BE2C (cell line): ENCODE measurements at regions not wholly inside any gene's neighbourhood (a gene's known extent, or its start where the extent isn't known, plus 50 kb on each side); places are given as distances from the start of the nearest gene placed in this dataset.
"Not testable (repeated sequence)": the region's sequence is repeated elsewhere in the genome, so short reads cannot be mapped to it uniquely, and the experiment has no call there.

ENCODE experiments used
- DNase-seq: peaks from one replicate; pipeline ENCODE4 v3.0.0-alpha.2; 2020
- H3K27me3 ChIP-seq: fragments of 250-450 bp; sonication (Bioruptor Pico); 2 replicates; pipeline ENCODE4 v1.5.1; 2020; ENCODE audit warnings: mild to moderate bottlenecking
- H3K36me3 ChIP-seq: fragments of 250-450 bp; sonication (Bioruptor Pico); 2 replicates; pipeline ENCODE4 v1.5.1; 2020; ENCODE audit warnings: mild to moderate bottlenecking
- H3K4me1 ChIP-seq: fragments of 250-450 bp; sonication (Bioruptor Pico); 2 replicates; pipeline ENCODE4 v1.5.1; 2020
- H3K4me3 ChIP-seq: 2 replicates; pipeline ENCODE4 v1.5.1; 2011; ENCODE audit warnings: low read depth, low read length
- H3K9me3 ChIP-seq: fragments of 250-450 bp; sonication (Bioruptor Pico); 2 replicates; pipeline ENCODE4 v1.5.1; 2020
- TF ChIP-seq, protein P1 (sequence below): IDR thresholded peaks from 2 replicates; pipeline ENCODE4 v1.5.1; 2012; ENCODE audit warnings: mild to moderate bottlenecking, low read depth, low read length

- Histone ChIP-seq H3K27me3 (no peaks in the 10 kb centered on the region), H3K4me1 (no peaks in the 10 kb centered on the region; the same call in 1 of the 2 replicates), H3K4me3 (no peak overlapping the region), H3K36me3 (no peaks in the 10 kb centered on the region), H3K9me3 (no peaks in the 10 kb centered on the region)
- TF ChIP-seq, protein P1, sequence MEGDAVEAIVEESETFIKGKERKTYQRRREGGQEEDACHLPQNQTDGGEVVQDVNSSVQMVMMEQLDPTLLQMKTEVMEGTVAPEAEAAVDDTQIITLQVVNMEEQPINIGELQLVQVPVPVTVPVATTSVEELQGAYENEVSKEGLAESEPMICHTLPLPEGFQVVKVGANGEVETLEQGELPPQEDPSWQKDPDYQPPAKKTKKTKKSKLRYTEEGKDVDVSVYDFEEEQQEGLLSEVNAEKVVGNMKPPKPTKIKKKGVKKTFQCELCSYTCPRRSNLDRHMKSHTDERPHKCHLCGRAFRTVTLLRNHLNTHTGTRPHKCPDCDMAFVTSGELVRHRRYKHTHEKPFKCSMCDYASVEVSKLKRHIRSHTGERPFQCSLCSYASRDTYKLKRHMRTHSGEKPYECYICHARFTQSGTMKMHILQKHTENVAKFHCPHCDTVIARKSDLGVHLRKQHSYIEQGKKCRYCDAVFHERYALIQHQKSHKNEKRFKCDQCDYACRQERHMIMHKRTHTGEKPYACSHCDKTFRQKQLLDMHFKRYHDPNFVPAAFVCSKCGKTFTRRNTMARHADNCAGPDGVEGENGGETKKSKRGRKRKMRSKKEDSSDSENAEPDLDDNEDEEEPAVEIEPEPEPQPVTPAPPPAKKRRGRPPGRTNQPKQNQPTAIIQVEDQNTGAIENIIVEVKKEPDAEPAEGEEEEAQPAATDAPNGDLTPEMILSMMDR, result no peak
- DNase-seq, result no peak
Measured at GRCh38 chr17:70426752-70427151, 257.4 kb downstream of the KCNJ2 start.

GRCh38 chr17:70434536-70435490 lies 265.5 kb downstream of the KCNJ2 start:
- TF ChIP-seq, protein P1, result no peak
- H3K4me3 ChIP-seq, result no peak overlapping the region
- H3K36me3 ChIP-seq, result no peaks in the 10 kb centered on the region
- H3K4me1 ChIP-seq, result no peaks in the 10 kb centered on the region; the same call in 1 of the 2 replicates
- H3K27me3 ChIP-seq, result no peaks in the 10 kb centered on the region
- peak; percentile 13 for DNase-seq
- H3K9me3 ChIP-seq, result no peaks in the 10 kb centered on the region

DNA sequence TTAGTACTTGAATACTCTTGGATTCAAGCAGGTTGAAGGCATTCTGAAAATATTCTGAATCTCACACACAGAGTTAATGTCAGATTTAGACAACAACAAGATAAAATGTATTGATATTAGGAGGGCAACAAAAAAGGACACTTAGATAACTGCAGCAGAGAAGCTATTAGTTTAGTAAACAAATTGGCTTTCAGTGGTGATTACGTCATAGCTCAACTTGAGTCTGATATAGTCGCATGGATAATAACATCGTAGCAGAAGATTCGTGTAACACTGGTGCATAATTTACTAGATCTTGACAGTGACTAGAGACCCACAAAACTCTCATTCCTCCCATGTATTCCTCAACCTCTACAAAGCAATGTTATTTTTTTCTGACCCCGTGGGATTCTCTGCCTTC lies 268.3 kb downstream of the KCNJ2 start:
- no peak overlapping the region for H3K4me3 ChIP-seq
- H3K27me3 ChIP-seq, result no peaks in the 10 kb centered on the region
- TF ChIP-seq, protein P1, result no peak
- DNase-seq, result no peak
- H3K9me3 ChIP-seq, result no peaks in the 10 kb centered on the region
- H3K36me3 ChIP-seq, result no peaks in the 10 kb centered on the region
- no peaks in the 10 kb centered on the region; the same call in 1 of the 2 replicates for H3K4me1 ChIP-seq

GRCh38 chr17:70446446-70446845 lies 277.1 kb downstream of the KCNJ2 start:
- Histone ChIP-seq H3K9me3 (no peaks in the 10 kb centered on the region), H3K36me3 (no peaks in the 10 kb centered on the region), H3K4me3 (no peak overlapping the region), H3K4me1 (no peaks in the 10 kb centered on the region), H3K27me3 (no peaks in the 10 kb centered on the region)
- no peak for DNase-seq
- TF ChIP-seq, protein P1, result no peak

- H3K4me3 ChIP-seq, result no peak overlapping the region
- H3K4me1 ChIP-seq, result no peaks in the 10 kb centered on the region
- no peaks in the 10 kb centered on the region for H3K36me3 ChIP-seq
- no peak for DNase-seq
- no peaks in the 10 kb centered on the region for H3K9me3 ChIP-seq
- H3K27me3 ChIP-seq, result no peaks in the 10 kb centered on the region
- TF ChIP-seq, protein P1, result no peak
Measured at GRCh38 chr17:70447588-70447987, 278.3 kb downstream of the KCNJ2 start.

GRCh38 chr17:70453075-70453474 lies 283.7 kb downstream of the KCNJ2 start:
- DNase-seq, H3K27me3 ChIP-seq, H3K4me1 ChIP-seq, H3K36me3 ChIP-seq, H3K4me3 ChIP-seq, H3K9me3 ChIP-seq: not testable (repeated sequence)
